ENCODE measurements at regions not wholly inside any gene's neighbourhood (a gene's known extent, or its start where the extent isn't known, plus 50 kb on each side); places are given as distances from the start of the nearest gene placed in this dataset.

- TF ChIP-seq CTCF (IDR thresholded peaks at IDR 0.05) = no peak
- TF ChIP-seq NFIC (IDR thresholded peaks at IDR 0.05; ENCODE audit: borderline replicate concordance) = no peak
Observed at GRCh38 chr13:76533251-76533650, 353.0 kb downstream of the KCTD12 start.
